MM.1S (cell line): ENCODE measurements at regions not wholly inside any gene's neighbourhood (a gene's known extent, or its start where the extent isn't known, plus 50 kb on each side); places are given as distances from the start of the nearest gene placed in this dataset.

Experiments used
- CTCF ChIP-seq: fragments of 300-600 bp; sonication (generic); IDR thresholded peaks from 2 replicates; pipeline ENCODE4 v1.5.1; 2016; ENCODE audit warnings: antibody characterized with exemption, low read length, mixed read lengths
- EZH2 ChIP-seq: fragments of 300-600 bp; sonication (generic); optimal IDR thresholded peaks from 2 replicates; pipeline ENCODE3; 2017; ENCODE audit warnings: low read depth, mild to moderate bottlenecking, antibody characterized with exemption, low read length, mixed read lengths
- EZH2phosphoT487 ChIP-seq: fragments of 300-600 bp; sonication (generic); IDR thresholded peaks from 2 replicates; pipeline ENCODE4 v1.6.1; 2018; ENCODE audit warnings: antibody characterized with exemption, low read length

DNA sequence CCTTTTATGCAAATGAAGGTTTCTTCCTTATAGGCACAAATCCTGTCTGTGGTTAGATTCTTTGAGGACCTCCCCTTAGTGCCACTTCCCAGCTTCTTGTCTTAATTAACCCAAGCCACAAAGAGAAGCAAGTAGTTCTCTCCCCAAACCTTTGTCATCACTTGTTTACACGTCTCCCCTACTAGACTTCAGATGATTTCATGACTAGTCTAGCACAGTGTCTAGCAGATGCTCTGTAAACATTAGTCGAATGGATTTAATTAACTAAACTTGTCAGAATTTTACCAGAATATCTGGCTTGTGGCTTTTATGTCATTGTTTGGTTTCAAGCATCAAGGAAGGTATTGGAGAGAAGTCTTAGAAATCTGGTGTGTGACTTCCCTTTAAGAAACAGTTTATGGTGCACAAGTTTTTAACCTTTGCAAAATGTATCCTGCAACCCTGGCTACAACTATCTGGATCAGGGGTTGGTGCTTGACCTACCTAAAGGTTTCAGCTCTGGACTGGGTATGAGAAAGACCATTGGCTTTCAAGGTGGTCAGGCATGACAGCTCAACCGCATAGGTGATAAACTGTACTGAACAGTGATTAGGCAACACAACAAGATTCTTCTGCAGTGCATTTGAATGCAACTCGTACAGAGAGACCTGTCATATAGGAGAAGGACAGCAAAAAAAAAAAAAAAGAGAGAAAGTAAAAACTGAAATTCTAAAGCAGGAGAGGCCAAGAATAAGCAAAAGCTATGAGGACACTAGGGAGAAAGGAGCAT is 93.2 kb upstream of the CCDC150 start:
- no peak for TF ChIP-seq CTCF
- no peak for TF ChIP-seq EZH2
- no peak for TF ChIP-seq EZH2phosphoT487
